K562 (cell line): ENCODE measurements at regions not wholly inside any gene's neighbourhood (a gene's known extent, or its start where the extent isn't known, plus 50 kb on each side); places are given as distances from the start of the nearest gene placed in this dataset.

ENCODE experiments used
- ATAC-seq: fragments of 200-7000 bp; cut with Tn5 transposase; 3 replicates; pipeline ENCODE4 v1.9.1; 2020; ENCODE audit warnings: moderate library complexity
- BruUV-seq: library from RNA; stranded (reverse); fragments of 400-500 nt; replicated peaks from 2 replicates; lab custom pipeline; 2021; lab: Mats Ljungman, UMichigan
- CTCF ChIA-PET: fragments of 300-600 bp; formaldehyde crosslinking; extraction: SDS; loops from one replicate; lab custom pipeline; 2021; ENCODE audit warnings: low intra/inter-chr PET ratio; lab: Yijun Ruan, JAX
- POLR2A ChIA-PET: fragments of 300-600, 350-650 bp; sonication (Branson Sonifier 250); formaldehyde crosslinking; extraction: SDS; loops from one replicate; lab custom pipeline; 2021; ENCODE audit warnings: antibody characterized with exemption, inconsistent platforms; lab: Yijun Ruan, JAX
- DNase-seq, 4 experiments: peaks; one replicate each; pipeline versions ENCODE4 v3.0.0 to v3.0.0-alpha.2; 2011 to 2018; ENCODE audit warnings: low spot score in 3 of 4, mixed read lengths in 3 of 4; ENCODE audit errors: extremely low read depth in 1 of 4
- FAIRE-seq: peaks from 2 replicates; lab custom pipeline; 2011; peaks lifted over from hg19 to GRCh38; lab: Jason Lieb, UNC
- H2AFZ ChIP-seq: 2 replicates; pipeline ENCODE4 v1.6.0; 2011; ENCODE audit warnings: low read depth, low read length, control low read depth, inconsistent platforms
- H3K27ac ChIP-seq: fragments of 200-600 bp; 3 replicates; pipeline ENCODE4 v1.8.0; 2011; ENCODE audit warnings: low read depth, mild to moderate bottlenecking, control low read depth, inconsistent platforms, low read length, moderate library complexity, mixed read lengths; ENCODE audit errors: extremely low read depth
- H3K27me3 ChIP-seq, 2 experiments: fragments of 300-600 bp in 1 of 2; 2 replicates in 1 of 2; 3 replicates in 1 of 2; pipeline versions ENCODE4 v1.6.0 to v1.8.0; 2011; ENCODE audit warnings: inconsistent platforms in 2 of 2, low read length in 2 of 2, mild to moderate bottlenecking in 1 of 2, mixed read lengths in 1 of 2, moderate library complexity in 1 of 2; ENCODE audit not compliant: control insufficient read depth in 2 of 2, insufficient read depth in 2 of 2
- H3K36me3 ChIP-seq: fragments of 300-600 bp; 3 replicates; pipeline ENCODE4 v1.8.0; 2011; ENCODE audit warnings: mild to moderate bottlenecking, low read length, inconsistent platforms; ENCODE audit not compliant: control insufficient read depth, insufficient read depth
- H3K4me1 ChIP-seq, 2 experiments: fragments of 200-600 bp in 1 of 2; replicated peaks in 1 of 2; 2 replicates in 1 of 2; 3 replicates in 1 of 2; pipeline versions ENCODE4 v1.5.1 to v1.8.0; 2011; ENCODE audit warnings: inconsistent platforms in 2 of 2, low read length in 2 of 2, mild to moderate bottlenecking in 1 of 2, mixed read lengths in 1 of 2, moderate library complexity in 1 of 2; ENCODE audit not compliant: control insufficient read depth in 2 of 2, insufficient read depth in 2 of 2
- H3K4me2 ChIP-seq: 2 replicates; pipeline ENCODE4 v1.6.1; 2011; ENCODE audit warnings: low read length, control low read depth, inconsistent platforms, mixed read lengths; ENCODE audit not compliant: insufficient read depth
- H3K4me3 ChIP-seq: fragments of 200-600 bp; sonication (generic), shearing (Covaris generic); 2 replicates; pipeline ENCODE4 v1.5.1; 2016; ENCODE audit warnings: control low read depth, inconsistent platforms
- H3K79me2 ChIP-seq: fragments of 200-600 bp; 3 replicates; pipeline ENCODE4 v1.8.0; 2011; ENCODE audit warnings: low read length, inconsistent platforms; ENCODE audit not compliant: control insufficient read depth, insufficient read depth
- H3K9ac ChIP-seq, 2 experiments: 2 replicates each; pipeline versions ENCODE4 v1.6.0 to v1.6.1; 2011; ENCODE audit warnings: low read depth in 2 of 2, low read length in 2 of 2, control low read depth in 1 of 2, inconsistent platforms in 1 of 2, mild to moderate bottlenecking in 1 of 2, mixed read lengths in 1 of 2; ENCODE audit not compliant: insufficient read depth in 1 of 2
- H3K9me1 ChIP-seq: one replicate; pipeline ENCODE4 v1.6.0; 2011; ENCODE audit warnings: inconsistent platforms, mild to moderate bottlenecking, low read length, moderate library complexity; ENCODE audit not compliant: control insufficient read depth, insufficient read depth
- H3K9me3 ChIP-seq: replicated peaks from 2 replicates; pipeline ENCODE4 v1.5.1; 2011; ENCODE audit warnings: low read depth, low read length, inconsistent platforms; ENCODE audit not compliant: control insufficient read depth, insufficient read depth
- H4K20me1 ChIP-seq: replicated peaks from 2 replicates; pipeline ENCODE4 v1.6.1; 2011; ENCODE audit warnings: low read length, inconsistent platforms, mixed read lengths; ENCODE audit not compliant: control insufficient read depth, insufficient read depth
- CTBP1 ChIP-seq: fragments of 450-650 bp; IDR thresholded peaks from 2 replicates; pipeline ENCODE4 v1.6.1; 2016; ENCODE audit warnings: borderline replicate concordance
- HDAC1 ChIP-seq, 2 experiments: fragments of 450-650 bp; IDR thresholded peaks; 2 replicates each; pipeline ENCODE4 v1.6.1; 2016 to 2017; ENCODE audit warnings: inconsistent platforms in 1 of 2, mild to moderate bottlenecking in 1 of 2, moderate library complexity in 1 of 2
- HNRNPK ChIP-seq: fragments of 200-400 bp; formaldehyde crosslinking; IDR thresholded peaks from one replicate; pipeline ENCODE4 v1.6.1; 2018; ENCODE audit warnings: mild to moderate bottlenecking, low read depth, low read length; ENCODE audit not compliant: poor library complexity, severe bottlenecking
- KLF16 ChIP-seq: IDR thresholded peaks from 2 replicates; pipeline ENCODE4 v1.6.1; 2016; ENCODE audit warnings: antibody characterized with exemption
- MAFG ChIP-seq: fragments of 450-650 bp; conservative IDR thresholded peaks from 2 replicates; pipeline ENCODE4 v1.6.1; 2016; ENCODE audit warnings: missing genetic modification characterization, missing compliant biosample characterization
- MAZ ChIP-seq, 2 experiments: fragments of 450-650 bp in 1 of 2; sonication (generic) in 1 of 2; formaldehyde crosslinking; IDR thresholded peaks in 1 of 2; conservative IDR thresholded peaks in 1 of 2; 2 replicates each; pipeline versions ENCODE4 v1.4.0 to v1.5.0; 2020; ENCODE audit warnings: mild to moderate bottlenecking in 1 of 2, missing genetic modification reagents in 1 of 2
- NRF1 ChIP-seq, 2 experiments: fragments of 450-650 bp; IDR thresholded peaks in 1 of 2; conservative IDR thresholded peaks in 1 of 2; 2 replicates each; pipeline ENCODE4 v1.6.1; 2014; ENCODE audit warnings: mild to moderate bottlenecking in 2 of 2
- POU5F1 ChIP-seq: fragments of 150-350 bp; IDR thresholded peaks from 2 replicates; pipeline ENCODE4 v1.6.1; 2014; ENCODE audit warnings: borderline replicate concordance, low read length, low read depth, mild to moderate bottlenecking; ENCODE audit not compliant: partially characterized antibody
- SMARCA5 ChIP-seq: fragments of 450-650 bp; IDR thresholded peaks from 2 replicates; pipeline ENCODE4 v1.6.1; 2016
- ZNF324 ChIP-seq: fragments of 250-450 bp; sonication (Bioruptor Pico); IDR thresholded peaks from 2 replicates; pipeline ENCODE4 v1.4.0; 2020; ENCODE audit warnings: mild to moderate bottlenecking
- ZNF79 ChIP-seq: fragments of 250-450 bp; sonication (Bioruptor Pico); IDR thresholded peaks from 2 replicates; pipeline ENCODE4 v1.4.0; 2020; ENCODE audit warnings: low read depth, mild to moderate bottlenecking, moderate library complexity
- WGBS: fragments of 100-300 bp; shearing (Covaris generic); methylation state at CpG from one replicate; pipeline ENCODE4 v1.1.6; 2016; ENCODE audit warnings: low coverage, mixed read lengths; ENCODE audit not compliant: insufficient coverage; ENCODE audit errors: missing lambda C conversion rate; 5-methylcytosine and 5-hydroxymethylcytosine counted together
- in situ Hi-C: fragments of 300-500 bp; cut with MboI; formaldehyde crosslinking; loops from 4 replicates; pipeline ENCODE4 v1.15.0; 2018; ENCODE audit warnings: inconsistent platforms, mixed read lengths
- intact Hi-C: fragments of 100-400 bp; cut with micrococcal nuclease; formaldehyde crosslinking; loops from 2 replicates; pipeline ENCODE4 v1.14.2; 2022
- TF ChIP-seq, protein P1 (sequence below): fragments of 450-650 bp; IDR thresholded peaks from 2 replicates; pipeline ENCODE4 v1.6.1; 2016; ENCODE audit warnings: low read depth
- TF ChIP-seq, protein P2 (sequence below), 2 experiments: fragments of 450-650 bp; IDR thresholded peaks; 2 replicates each; pipeline ENCODE4 v1.6.1; 2016
- TF ChIP-seq, protein P3 (sequence below): fragments of 450-650 bp; conservative IDR thresholded peaks from 2 replicates; pipeline ENCODE4 v1.6.1; 2016; ENCODE audit warnings: missing genetic modification characterization, low read depth, mild to moderate bottlenecking, missing compliant biosample characterization, moderate library complexity

DNA sequence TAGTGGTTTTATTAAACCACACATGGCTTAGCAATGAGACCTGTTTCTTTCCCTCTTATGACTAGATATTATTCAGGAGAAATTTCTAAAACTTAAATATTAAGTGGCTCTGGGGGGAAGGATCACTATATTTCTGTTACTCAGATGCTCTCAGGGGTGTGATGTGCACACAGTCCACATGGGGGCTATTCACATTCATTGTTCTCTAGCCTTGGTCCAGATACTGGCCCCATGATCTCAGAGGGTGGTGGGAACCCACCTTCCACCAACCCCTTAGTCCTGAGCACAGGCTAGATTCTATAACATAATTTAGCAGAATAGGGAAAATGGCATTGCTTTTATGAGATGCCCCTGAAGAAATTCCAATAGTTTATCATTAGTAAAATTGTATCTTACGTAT is 149.0 kb upstream of the ST8SIA2 start:
- BruUV-seq: no TSS peak
- Histone ChIP-seq H4K20me1 (no peaks in the 10 kb centered on the region), H2AFZ (no peak overlapping the region), H3K27me3 (no peaks in the 10 kb centered on the region; a peak in 1 of 5 replicates), H3K36me3 (no peaks in the 10 kb centered on the region), H3K4me2 (no peak overlapping the region), H3K4me3 (no peak overlapping the region), H3K9me3 (no peaks in the 10 kb centered on the region), H3K4me1 (no peaks in the 10 kb centered on the region), H3K9ac (no peak overlapping the region), H3K27ac (no peak overlapping the region), H3K9me1 (no peaks in the 10 kb centered on the region), H3K79me2 (no peaks in the 10 kb centered on the region)
- ChIA-PET CTCF (no interaction called here), POLR2A (no interaction called here)
- DNase-seq (peak in 3 of 4 experiments; percentile 11 to 18 (median 17)), FAIRE-seq (no peak), ATAC-seq (peak; percentile 54; the same call in 1 of the 3 replicates)
- in situ Hi-C loops (no loop called here), intact Hi-C loops (no loop called here)
- WGBS: 0% methylated on average over 1 of the region's 1 CpG
- TF ChIP-seq MAZ (CRISPR knock-in tag; conservative IDR thresholded peaks at IDR 0.05 in 1 of 2, IDR thresholded peaks at IDR 0.05 in 1 of 2): no peak
- TF ChIP-seq, protein P1, sequence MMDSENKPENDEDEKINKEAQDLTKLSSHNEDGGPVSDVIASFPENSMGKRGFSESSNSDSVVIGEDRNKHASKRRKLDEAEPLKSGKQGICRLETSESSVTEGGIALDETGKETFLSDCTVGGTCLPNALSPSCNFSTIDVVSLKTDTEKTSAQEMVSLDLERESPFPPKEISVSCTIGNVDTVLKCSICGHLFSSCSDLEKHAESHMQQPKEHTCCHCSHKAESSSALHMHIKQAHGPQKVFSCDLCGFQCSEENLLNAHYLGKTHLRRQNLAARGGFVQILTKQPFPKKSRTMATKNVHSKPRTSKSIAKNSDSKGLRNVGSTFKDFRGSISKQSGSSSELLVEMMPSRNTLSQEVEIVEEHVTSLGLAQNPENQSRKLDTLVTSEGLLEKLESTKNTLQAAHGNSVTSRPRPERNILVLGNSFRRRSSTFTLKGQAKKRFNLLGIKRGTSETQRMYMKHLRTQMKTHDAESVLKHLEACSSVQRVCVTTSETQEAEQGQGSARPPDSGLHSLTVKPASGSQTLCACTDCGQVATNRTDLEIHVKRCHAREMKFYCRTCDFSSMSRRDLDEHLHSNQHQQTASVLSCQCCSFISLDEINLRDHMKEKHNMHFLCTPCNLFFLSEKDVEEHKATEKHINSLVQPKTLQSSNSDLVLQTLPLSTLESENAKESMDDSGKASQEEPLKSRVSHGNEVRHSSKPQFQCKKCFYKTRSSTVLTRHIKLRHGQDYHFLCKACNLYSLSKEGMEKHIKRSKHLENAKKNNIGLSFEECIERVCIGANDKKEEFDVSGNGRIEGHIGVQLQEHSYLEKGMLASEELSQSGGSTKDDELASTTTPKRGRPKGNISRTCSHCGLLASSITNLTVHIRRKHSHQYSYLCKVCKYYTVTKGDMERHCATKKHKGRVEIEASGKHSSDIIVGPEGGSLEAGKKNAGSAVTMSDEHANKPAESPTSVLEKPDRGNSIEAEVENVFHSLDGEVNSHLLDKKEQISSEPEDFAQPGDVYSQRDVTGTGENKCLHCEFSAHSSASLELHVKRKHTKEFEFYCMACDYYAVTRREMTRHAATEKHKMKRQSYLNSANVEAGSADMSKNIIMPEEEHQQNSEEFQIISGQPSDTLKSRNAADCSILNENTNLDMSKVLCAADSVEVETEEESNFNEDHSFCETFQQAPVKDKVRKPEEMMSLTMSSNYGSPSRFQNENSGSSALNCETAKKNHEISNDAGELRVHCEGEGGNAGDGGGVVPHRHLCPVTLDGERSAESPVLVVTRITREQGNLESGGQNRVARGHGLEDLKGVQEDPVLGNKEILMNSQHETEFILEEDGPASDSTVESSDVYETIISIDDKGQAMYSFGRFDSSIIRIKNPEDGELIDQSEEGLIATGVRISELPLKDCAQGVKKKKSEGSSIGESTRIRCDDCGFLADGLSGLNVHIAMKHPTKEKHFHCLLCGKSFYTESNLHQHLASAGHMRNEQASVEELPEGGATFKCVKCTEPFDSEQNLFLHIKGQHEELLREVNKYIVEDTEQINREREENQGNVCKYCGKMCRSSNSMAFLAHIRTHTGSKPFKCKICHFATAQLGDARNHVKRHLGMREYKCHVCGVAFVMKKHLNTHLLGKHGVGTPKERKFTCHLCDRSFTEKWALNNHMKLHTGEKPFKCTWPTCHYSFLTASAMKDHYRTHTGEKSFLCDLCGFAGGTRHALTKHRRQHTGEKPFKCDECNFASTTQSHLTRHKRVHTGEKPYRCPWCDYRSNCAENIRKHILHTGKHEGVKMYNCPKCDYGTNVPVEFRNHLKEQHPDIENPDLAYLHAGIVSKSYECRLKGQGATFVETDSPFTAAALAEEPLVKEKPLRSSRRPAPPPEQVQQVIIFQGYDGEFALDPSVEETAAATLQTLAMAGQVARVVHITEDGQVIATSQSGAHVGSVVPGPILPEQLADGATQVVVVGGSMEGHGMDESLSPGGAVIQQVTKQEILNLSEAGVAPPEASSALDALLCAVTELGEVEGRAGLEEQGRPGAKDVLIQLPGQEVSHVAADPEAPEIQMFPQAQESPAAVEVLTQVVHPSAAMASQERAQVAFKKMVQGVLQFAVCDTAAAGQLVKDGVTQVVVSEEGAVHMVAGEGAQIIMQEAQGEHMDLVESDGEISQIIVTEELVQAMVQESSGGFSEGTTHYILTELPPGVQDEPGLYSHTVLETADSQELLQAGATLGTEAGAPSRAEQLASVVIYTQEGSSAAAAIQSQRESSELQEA: no peak
- TF ChIP-seq KLF16: no peak
- no peak for TF ChIP-seq ZNF79 (CRISPR knock-in tag)
- no peak for TF ChIP-seq HNRNPK
- no peak for TF ChIP-seq CTBP1
- TF ChIP-seq MAFG (tag): no peak
- TF ChIP-seq, protein P2, sequence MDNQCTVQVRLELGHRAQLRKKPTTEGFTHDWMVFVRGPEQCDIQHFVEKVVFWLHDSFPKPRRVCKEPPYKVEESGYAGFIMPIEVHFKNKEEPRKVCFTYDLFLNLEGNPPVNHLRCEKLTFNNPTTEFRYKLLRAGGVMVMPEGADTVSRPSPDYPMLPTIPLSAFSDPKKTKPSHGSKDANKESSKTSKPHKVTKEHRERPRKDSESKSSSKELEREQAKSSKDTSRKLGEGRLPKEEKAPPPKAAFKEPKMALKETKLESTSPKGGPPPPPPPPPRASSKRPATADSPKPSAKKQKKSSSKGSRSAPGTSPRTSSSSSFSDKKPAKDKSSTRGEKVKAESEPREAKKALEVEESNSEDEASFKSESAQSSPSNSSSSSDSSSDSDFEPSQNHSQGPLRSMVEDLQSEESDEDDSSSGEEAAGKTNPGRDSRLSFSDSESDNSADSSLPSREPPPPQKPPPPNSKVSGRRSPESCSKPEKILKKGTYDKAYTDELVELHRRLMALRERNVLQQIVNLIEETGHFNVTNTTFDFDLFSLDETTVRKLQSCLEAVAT (IDR thresholded peaks at IDR 0.05): no peak
- no peak for TF ChIP-seq ZNF324
- TF ChIP-seq NRF1 (conservative IDR thresholded peaks at IDR 0.05 in 1 of 2, IDR thresholded peaks at IDR 0.05 in 1 of 2): no peak
- TF ChIP-seq HDAC1 (IDR thresholded peaks at IDR 0.05): no peak
- TF ChIP-seq, protein P3, sequence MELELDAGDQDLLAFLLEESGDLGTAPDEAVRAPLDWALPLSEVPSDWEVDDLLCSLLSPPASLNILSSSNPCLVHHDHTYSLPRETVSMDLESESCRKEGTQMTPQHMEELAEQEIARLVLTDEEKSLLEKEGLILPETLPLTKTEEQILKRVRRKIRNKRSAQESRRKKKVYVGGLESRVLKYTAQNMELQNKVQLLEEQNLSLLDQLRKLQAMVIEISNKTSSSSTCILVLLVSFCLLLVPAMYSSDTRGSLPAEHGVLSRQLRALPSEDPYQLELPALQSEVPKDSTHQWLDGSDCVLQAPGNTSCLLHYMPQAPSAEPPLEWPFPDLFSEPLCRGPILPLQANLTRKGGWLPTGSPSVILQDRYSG (tag): no peak
- no peak for TF ChIP-seq SMARCA5
- no peak for TF ChIP-seq POU5F1
